Superior temporal gyrus (tissue), 1 donor: ENCODE measurements at regions not wholly inside any gene's neighbourhood (a gene's known extent, or its start where the extent isn't known, plus 50 kb on each side); places are given as distances from the start of the nearest gene placed in this dataset.
"Not testable (repeated sequence)": the region's sequence is repeated elsewhere in the genome, so short reads cannot be mapped to it uniquely, and the experiment has no call there.

ENCODE experiments used
- DNase-seq: peaks from one replicate; pipeline ENCODE4 v3.0.0-alpha.2; 2016; ENCODE audit errors: extremely low spot score

- no peak for DNase-seq
Observed at GRCh38 chr18:71242981-71243380, 954.1 kb downstream of the SOCS6 start.

- DNase-seq, result no peak
Observed at GRCh38 chr18:71238974-71239624, 950.3 kb downstream of the SOCS6 start.

- DNase-seq, result no peak
Observed at GRCh38 chr18:71237641-71238040, 948.8 kb downstream of the SOCS6 start.

GRCh38 chr18:71233177-71233576 lies 944.3 kb downstream of the SOCS6 start:
- no peak for DNase-seq

- DNase-seq, result no peak
Observed at GRCh38 chr18:71223486-71223885, 934.6 kb downstream of the SOCS6 start.

- DNase-seq, result peak; percentile 74
Observed at GRCh38 chr18:71221405-71221804, 932.6 kb downstream of the SOCS6 start.

- not testable (repeated sequence) for DNase-seq
Observed at GRCh38 chr18:71212739-71213138, 923.9 kb downstream of the SOCS6 start.

GRCh38 chr18:71212222-71212621 lies 923.4 kb downstream of the SOCS6 start:
- DNase-seq, result no peak

- DNase-seq, result no peak
Observed at GRCh38 chr18:71209944-71210343, 921.1 kb downstream of the SOCS6 start.

GRCh38 chr18:71194438-71194837 lies 905.6 kb downstream of the SOCS6 start:
- DNase-seq, result no peak

- peak; percentile 85 for DNase-seq
Observed at GRCh38 chr18:71189581-71189980, 900.7 kb downstream of the SOCS6 start.

- no peak for DNase-seq
Observed at GRCh38 chr18:71168557-71169145, 879.8 kb downstream of the SOCS6 start.

GRCh38 chr18:71136487-71136886 lies 847.6 kb downstream of the SOCS6 start:
- DNase-seq, result peak; percentile 76

GRCh38 chr18:71134122-71134521 lies 845.3 kb downstream of the SOCS6 start:
- no peak for DNase-seq

GRCh38 chr18:71131918-71132317 lies 843.1 kb downstream of the SOCS6 start:
- no peak for DNase-seq

GRCh38 chr18:71130351-71130750 lies 841.5 kb downstream of the SOCS6 start:
- no peak for DNase-seq

GRCh38 chr18:71125581-71125980 lies 836.7 kb downstream of the SOCS6 start:
- no peak for DNase-seq

GRCh38 chr18:71116535-71116934 lies 827.7 kb downstream of the SOCS6 start:
- no peak for DNase-seq

GRCh38 chr18:71115261-71115660 lies 826.4 kb downstream of the SOCS6 start:
- DNase-seq, result no peak

- DNase-seq, result no peak
Observed at GRCh38 chr18:71114550-71115210, 825.8 kb downstream of the SOCS6 start.

- no peak for DNase-seq
Observed at GRCh38 chr18:71107244-71107643, 818.4 kb downstream of the SOCS6 start.

- peak; percentile 24 for DNase-seq
Observed at GRCh38 chr18:71106701-71107100, 817.9 kb downstream of the SOCS6 start.

GRCh38 chr18:71105994-71106546 lies 817.2 kb downstream of the SOCS6 start:
- DNase-seq, result no peak
